SJCRH30 (cell line): ENCODE measurements at regions not wholly inside any gene's neighbourhood (a gene's known extent, or its start where the extent isn't known, plus 50 kb on each side); places are given as distances from the start of the nearest gene placed in this dataset.

Experiments used
- DNase-seq, 2 experiments: peaks; one replicate each; pipeline ENCODE4 v3.0.0-alpha.2; 2015 to 2020
- H3K27ac ChIP-seq: fragments of 250-450 bp; sonication (Bioruptor Pico); 2 replicates; pipeline ENCODE4 v1.5.1; 2020; ENCODE audit warnings: mild to moderate bottlenecking, moderate library complexity
- H3K27me3 ChIP-seq: fragments of 250-450 bp; sonication (Bioruptor Pico); 2 replicates; pipeline ENCODE4 v1.5.1; 2020; ENCODE audit warnings: mild to moderate bottlenecking, moderate library complexity
- H3K36me3 ChIP-seq: fragments of 250-450 bp; sonication (Bioruptor Pico); 2 replicates; pipeline ENCODE4 v1.5.1; 2020; ENCODE audit warnings: mild to moderate bottlenecking, moderate library complexity
- H3K4me1 ChIP-seq: fragments of 250-450 bp; sonication (Bioruptor Pico); 2 replicates; pipeline ENCODE4 v1.5.1; 2020; ENCODE audit warnings: mild to moderate bottlenecking, moderate library complexity
- H3K4me3 ChIP-seq: fragments of 250-450 bp; sonication (Bioruptor Pico); 2 replicates; pipeline ENCODE4 v1.5.1; 2020; ENCODE audit warnings: mild to moderate bottlenecking, moderate library complexity
- H3K9me3 ChIP-seq: fragments of 250-450 bp; sonication (Bioruptor Pico); replicated peaks from 2 replicates; pipeline ENCODE4 v1.5.1; 2020; ENCODE audit warnings: mild to moderate bottlenecking, moderate library complexity

DNA sequence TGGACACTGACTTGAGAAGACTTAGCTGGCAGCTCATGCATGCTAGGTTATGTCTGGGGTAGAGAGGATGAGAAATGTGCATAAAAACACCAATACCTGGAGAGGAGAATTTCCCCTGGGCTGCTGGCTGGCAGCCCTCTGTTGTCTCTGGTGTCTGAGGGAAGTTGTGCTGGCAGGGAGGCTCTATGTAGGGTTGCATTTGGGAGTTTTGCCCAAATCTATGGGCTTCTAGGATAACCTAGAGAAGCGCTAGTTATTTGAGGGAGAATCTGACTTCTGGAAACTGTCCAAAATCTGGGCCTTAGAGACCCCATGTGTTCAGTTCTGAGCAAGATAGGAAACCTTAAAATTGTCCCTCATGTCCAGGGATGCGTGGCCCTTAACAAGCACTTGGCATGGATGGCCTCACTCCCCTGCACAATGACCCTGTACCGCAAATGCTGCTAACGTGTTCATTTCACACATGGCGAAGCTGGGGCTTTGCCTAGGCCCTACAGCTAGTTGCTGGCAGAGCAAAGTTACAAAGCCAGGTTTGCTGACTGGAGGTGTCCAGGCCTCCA lies 70.3 kb upstream of the ATP2B2 start:
- H3K27ac ChIP-seq, result no peak overlapping the region
- no peaks in the 10 kb centered on the region for H3K4me1 ChIP-seq
- H3K4me3 ChIP-seq, result no peak overlapping the region
- H3K36me3 ChIP-seq, result no peaks in the 10 kb centered on the region
- no peaks in the 10 kb centered on the region for H3K9me3 ChIP-seq
- H3K27me3 ChIP-seq, result no peaks in the 10 kb centered on the region
- DNase-seq, result no peak

DNA sequence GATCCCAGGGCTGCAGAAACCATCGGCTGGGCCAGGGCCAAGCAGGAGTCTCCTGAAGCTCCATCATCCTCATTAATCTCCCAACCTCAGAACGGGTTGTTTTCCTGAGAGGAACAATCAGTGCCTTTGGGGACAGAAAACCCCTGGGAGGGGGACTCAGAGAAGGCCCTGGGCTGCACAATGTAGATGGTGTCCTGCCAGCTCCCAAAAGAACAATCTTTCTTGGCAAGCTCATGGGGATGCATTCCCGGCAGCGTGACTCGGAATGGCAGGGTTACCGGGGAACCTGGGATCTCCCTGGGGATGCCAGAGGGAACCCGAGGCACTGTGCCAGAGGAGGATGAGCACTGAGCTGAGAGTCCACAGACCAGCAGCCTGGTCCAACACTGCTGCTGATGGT lies 72.1 kb upstream of the ATP2B2 start:
- H3K4me1 ChIP-seq, result no peaks in the 10 kb centered on the region

DNA sequence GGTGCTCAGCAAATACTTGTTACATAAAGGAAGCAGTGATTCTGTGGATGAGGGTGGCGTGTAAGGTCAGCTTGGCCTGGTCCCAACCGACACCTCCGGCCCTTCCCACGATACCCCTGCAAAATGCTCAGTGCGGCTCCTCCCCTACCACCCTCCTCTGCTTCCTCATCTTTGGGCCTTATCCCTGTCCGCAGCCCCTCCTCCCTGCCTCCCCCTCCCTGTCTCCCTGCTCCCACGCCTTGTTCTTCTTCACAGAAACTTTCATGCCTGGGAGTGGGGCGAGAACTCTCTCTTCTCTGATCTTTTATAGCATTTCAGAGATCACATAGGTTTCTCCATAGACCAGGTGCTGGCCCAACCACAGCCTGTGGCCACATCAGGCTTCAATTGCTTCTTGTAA lies 75.0 kb upstream of the ATP2B2 start:
- Histone ChIP-seq H3K36me3 (no peaks in the 10 kb centered on the region), H3K27ac (no peak overlapping the region), H3K27me3 (no peaks in the 10 kb centered on the region), H3K4me3 (no peak overlapping the region), H3K9me3 (no peaks in the 10 kb centered on the region), H3K4me1 (no peaks in the 10 kb centered on the region)
- no peak for DNase-seq

More for the DNA sequence above, 72.1 kb upstream of the ATP2B2 start:
- Histone ChIP-seq H3K9me3 (no peaks in the 10 kb centered on the region), H3K36me3 (no peaks in the 10 kb centered on the region), H3K27ac (no peak overlapping the region), H3K27me3 (no peaks in the 10 kb centered on the region), H3K4me3 (no peak overlapping the region)
- no peak for DNase-seq

DNA sequence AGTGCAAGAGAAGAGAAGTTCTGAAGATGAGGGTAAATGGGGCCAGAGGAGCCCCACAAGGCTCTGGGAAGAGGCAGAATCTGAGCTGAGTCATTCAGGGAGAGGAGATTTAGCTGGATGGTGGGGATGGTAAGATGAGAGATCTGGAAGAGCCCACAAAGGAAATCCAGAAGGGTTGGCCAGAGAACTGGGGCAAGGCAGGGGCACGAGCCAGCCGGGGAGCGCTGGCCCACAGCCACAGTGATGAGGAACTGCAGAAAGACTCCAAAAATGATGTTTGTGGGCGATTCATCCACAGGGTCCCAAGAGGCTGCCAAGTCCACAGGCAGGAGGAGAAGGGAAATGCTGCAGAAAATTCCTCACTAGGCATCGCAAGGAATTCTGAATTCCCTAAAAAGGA lies 75.9 kb upstream of the ATP2B2 start:
- Histone ChIP-seq H3K4me1 (no peaks in the 10 kb centered on the region), H3K4me3 (no peak overlapping the region), H3K27ac (no peak overlapping the region), H3K36me3 (no peaks in the 10 kb centered on the region), H3K27me3 (no peaks in the 10 kb centered on the region), H3K9me3 (no peaks in the 10 kb centered on the region)
- DNase-seq, result no peak

DNA sequence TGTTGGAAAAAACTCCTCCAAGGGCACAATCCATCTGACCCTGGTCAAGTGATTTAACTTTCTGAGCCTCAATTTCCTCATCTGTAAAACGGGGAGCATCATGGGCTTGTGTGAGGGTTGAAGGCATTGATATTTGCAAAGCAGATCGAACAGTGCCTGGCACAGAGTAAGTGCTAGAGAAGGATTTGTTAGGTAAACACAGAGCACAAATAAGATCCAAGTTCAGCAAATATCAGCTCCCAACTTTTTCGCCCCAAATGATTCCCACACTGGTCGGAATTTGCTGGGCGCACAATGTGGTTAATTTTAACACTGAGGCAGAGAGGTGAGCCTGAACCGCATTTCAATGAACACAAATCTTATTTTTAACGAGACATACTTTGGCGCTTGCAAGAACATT lies 76.3 kb upstream of the ATP2B2 start:
- no peak for DNase-seq
- Histone ChIP-seq H3K4me3 (no peak overlapping the region), H3K27me3 (no peaks in the 10 kb centered on the region), H3K4me1 (no peaks in the 10 kb centered on the region), H3K9me3 (no peaks in the 10 kb centered on the region), H3K27ac (no peak overlapping the region), H3K36me3 (no peaks in the 10 kb centered on the region)

DNA sequence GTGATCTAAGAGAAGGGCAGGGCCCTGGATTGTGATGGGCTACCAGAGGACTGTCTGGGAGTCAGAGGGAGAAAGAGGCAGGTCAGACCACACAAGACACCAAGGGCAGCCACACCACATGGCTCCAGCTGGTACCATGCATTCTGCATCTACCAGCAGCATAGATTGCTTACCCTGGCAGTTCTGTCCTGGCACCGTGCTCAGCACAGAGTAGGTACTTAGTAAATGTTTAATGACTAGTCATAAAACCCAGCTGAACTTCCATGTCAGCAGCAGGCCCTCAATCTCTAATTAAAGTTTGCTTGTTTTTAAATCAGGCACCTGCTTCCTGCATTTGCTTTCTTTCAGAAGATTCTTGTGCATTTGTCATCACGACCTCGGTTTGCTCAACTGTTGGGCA lies 77.3 kb upstream of the ATP2B2 start:
- Histone ChIP-seq H3K4me3 (no peak overlapping the region), H3K36me3 (no peaks in the 10 kb centered on the region), H3K4me1 (no peaks in the 10 kb centered on the region), H3K27me3 (no peaks in the 10 kb centered on the region), H3K27ac (no peak overlapping the region), H3K9me3 (no peaks in the 10 kb centered on the region)
- DNase-seq, result no peak

DNA sequence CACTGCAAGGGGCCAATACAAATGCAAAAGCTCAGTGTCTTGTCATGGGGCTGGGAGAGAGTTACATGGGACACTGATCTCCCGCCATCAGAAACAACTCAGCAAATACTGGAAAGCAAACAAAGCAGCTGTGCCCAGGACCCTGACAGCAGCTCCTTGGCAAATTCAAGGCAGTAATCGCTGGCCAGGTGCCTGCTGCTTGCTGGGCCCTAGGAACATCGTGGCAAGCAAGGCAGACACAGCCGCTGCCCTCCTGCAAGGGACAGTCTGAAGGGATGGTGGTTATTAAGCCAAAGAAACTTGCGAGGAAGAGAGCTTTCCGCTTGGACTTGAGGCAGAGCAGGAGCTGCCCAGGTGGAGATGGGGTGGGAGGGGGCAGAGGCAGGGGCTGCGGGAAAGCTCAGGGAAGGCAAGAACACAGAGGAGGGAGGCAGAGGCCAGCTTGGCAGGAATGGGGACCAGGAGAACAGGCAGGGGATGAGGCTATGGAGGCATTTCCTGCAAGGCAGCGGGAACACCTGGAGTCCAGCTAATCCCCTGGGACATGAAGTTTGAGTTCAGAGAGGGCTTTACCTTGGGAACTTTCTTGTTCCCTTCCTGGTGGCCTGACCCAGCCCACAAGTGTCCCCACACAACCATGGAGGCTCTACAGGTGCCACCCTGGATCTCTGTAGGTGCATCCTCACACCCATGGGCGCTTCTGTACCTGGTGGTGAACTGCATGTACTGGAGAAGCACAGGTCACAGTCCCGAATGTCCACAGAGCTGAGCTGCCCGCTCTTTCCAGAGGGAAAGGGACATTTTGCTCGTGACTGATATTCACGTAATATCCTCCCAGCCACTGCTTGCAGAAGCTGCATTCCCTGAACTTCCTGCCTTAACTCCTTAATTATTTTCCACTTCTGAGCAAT lies 78.7 kb upstream of the ATP2B2 start:
- DNase-seq, result no peak
- Histone ChIP-seq H3K36me3 (no peaks in the 10 kb centered on the region), H3K9me3 (no peaks in the 10 kb centered on the region), H3K4me1 (no peaks in the 10 kb centered on the region), H3K27ac (no peak overlapping the region), H3K27me3 (no peaks in the 10 kb centered on the region), H3K4me3 (no peak overlapping the region)

DNA sequence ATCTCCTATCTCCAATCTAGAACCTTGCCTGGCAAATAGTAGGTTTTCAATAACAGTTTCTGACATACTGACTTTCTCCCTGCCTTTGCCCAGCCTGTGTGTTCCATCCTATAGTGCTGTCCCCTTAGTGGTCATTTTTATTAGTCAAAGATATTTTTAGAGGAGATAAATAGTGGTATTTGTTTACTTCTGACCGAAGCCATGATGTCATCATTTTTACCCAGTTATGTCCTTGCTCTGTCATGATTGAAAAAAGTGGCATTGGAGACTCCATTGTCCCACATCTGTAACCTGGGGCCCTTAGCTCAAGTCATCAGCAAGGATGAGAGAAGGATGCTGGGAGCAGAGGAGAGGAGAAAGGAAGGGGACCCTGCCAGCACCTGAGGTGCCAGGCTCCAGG lies 80.6 kb upstream of the ATP2B2 start:
- H3K27me3 ChIP-seq, result no peaks in the 10 kb centered on the region
- no peaks in the 10 kb centered on the region for H3K9me3 ChIP-seq
- H3K4me1 ChIP-seq, result no peaks in the 10 kb centered on the region
- no peak for DNase-seq
- H3K36me3 ChIP-seq, result no peaks in the 10 kb centered on the region
- no peak overlapping the region for H3K27ac ChIP-seq
- H3K4me3 ChIP-seq, result no peak overlapping the region

DNA sequence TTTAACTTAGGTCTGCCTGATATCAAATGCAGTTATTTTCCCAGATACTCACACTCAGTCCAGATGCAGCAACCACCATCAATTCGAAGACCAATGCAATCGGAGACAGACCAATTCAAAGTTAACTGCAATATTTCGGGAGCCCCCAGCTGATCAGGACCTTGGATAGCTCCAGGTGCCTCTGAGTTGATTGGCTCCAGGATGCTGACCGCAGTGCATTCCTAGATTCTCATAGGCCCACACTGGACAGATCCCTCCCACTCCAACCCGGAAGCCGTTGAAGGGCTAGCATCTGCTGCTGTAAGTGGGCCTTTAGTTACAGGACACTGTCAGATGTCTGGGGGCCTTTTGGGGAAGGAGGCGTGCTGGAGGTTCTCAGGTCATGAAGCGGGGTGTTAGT lies 89.5 kb upstream of the ATP2B2 start:
- H3K9me3 ChIP-seq, result no peaks in the 10 kb centered on the region
- H3K36me3 ChIP-seq, result no peaks in the 10 kb centered on the region
- no peaks in the 10 kb centered on the region for H3K27me3 ChIP-seq
- no peaks in the 10 kb centered on the region for H3K4me1 ChIP-seq
- H3K4me3 ChIP-seq, result no peak overlapping the region
- DNase-seq, result peak; percentile 81 to 90
- H3K27ac ChIP-seq, result no peak overlapping the region

DNA sequence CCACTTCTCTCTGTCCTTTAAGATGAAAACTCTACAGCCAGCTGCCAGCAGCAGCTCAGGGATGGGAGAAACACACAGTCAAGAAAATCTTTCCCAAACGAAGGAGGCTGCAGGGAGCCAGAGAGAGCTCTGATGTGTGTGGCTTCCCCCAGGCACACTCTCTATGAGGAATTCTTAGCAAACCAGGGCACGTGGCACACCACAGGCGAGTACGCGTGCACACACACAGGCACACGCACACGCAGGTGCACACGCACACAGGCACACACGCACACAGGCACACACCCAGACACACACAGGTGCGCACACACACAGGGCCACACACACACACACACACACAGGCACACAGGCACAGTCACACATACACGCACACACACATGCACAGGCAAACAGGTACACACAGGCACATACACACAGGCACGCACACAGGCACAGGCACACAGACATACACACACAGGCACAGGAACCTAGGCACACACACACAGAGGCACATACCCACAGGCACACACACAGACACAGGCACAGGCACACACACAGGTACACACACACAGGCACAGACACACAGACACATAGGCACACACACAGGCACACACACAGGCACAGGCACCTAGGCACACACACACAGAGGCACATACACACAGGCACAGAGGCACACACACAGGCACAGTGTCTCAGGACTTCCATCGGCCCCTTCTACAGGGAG lies 91.5 kb upstream of the ATP2B2 start:
- Histone ChIP-seq H3K27me3 (no peaks in the 10 kb centered on the region), H3K36me3 (no peaks in the 10 kb centered on the region), H3K9me3 (no peaks in the 10 kb centered on the region), H3K4me1 (no peaks in the 10 kb centered on the region), H3K27ac (no peak overlapping the region), H3K4me3 (no peak overlapping the region)
- DNase-seq, result no peak

DNA sequence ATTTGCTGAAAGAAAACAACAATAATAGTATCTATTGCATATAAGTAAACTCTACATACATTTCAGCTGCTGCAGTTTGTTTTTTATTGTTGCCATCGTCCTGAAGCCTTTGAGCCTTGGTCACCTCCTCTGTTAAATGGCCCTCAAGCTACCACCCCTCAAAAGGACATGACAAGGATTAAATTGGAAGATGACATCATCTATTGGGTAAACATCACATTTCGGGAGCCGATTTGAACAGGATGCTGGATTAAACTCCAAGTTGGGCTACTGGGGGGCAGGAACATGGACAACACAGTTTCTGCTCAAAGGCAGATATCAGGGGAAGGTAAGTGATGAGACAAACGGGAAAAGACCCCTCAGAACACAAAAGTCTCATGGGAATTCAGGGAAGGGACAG lies 92.3 kb upstream of the ATP2B2 start:
- H3K27me3 ChIP-seq, result no peaks in the 10 kb centered on the region
- no peaks in the 10 kb centered on the region for H3K4me1 ChIP-seq
- no peaks in the 10 kb centered on the region for H3K9me3 ChIP-seq
- DNase-seq, result no peak
- no peaks in the 10 kb centered on the region for H3K36me3 ChIP-seq
- H3K4me3 ChIP-seq, result no peak overlapping the region
- H3K27ac ChIP-seq, result no peak overlapping the region

DNA sequence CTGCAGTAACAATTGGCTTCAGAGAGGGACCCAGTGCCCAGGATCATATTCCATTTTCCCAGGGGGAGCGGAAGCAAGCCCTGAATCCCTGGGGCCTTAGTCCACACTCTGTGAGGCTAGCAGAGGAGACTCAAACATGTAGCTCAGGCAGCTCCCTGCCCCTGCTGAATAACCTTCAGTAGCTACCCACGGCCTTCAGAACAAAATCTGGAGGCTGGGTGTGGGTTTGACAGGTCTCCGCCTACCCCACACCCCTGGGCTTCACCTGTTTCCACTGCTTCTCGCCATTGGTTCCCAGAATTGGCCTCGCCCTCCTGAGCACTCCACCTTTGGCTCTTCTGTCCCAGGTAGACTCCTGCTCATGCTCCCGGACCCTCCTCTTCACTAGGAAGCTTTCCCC lies 93.6 kb upstream of the ATP2B2 start:
- H3K27ac ChIP-seq, result no peak overlapping the region
- no peaks in the 10 kb centered on the region for H3K9me3 ChIP-seq
- DNase-seq, result no peak
- H3K4me3 ChIP-seq, result no peak overlapping the region
- H3K36me3 ChIP-seq, result no peaks in the 10 kb centered on the region
- H3K4me1 ChIP-seq, result no peaks in the 10 kb centered on the region
- H3K27me3 ChIP-seq, result no peaks in the 10 kb centered on the region

DNA sequence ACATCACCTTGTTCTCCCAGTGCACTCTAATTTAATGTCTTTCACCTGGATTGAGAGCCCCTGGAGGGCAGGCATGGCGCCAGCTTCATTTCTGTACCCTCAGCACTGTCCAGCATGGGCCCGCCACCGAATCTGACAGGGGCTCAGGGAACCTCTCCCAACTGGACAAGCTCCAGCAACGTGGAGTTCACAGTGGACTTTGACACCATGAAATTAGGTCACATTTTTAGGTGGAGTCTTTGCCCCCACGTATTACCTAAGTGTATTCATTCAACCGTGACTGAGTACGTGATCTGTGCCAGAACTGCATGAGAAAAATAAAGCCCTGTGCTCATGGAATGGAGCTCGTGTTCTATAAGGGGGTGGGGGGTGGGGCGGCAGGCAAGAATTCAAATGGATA lies 94.1 kb upstream of the ATP2B2 start:
- no peaks in the 10 kb centered on the region for H3K36me3 ChIP-seq
- H3K27me3 ChIP-seq, result no peaks in the 10 kb centered on the region
- no peaks in the 10 kb centered on the region for H3K9me3 ChIP-seq
- H3K4me3 ChIP-seq, result no peak overlapping the region
- DNase-seq, result no peak
- H3K4me1 ChIP-seq, result no peaks in the 10 kb centered on the region
- no peak overlapping the region for H3K27ac ChIP-seq

DNA sequence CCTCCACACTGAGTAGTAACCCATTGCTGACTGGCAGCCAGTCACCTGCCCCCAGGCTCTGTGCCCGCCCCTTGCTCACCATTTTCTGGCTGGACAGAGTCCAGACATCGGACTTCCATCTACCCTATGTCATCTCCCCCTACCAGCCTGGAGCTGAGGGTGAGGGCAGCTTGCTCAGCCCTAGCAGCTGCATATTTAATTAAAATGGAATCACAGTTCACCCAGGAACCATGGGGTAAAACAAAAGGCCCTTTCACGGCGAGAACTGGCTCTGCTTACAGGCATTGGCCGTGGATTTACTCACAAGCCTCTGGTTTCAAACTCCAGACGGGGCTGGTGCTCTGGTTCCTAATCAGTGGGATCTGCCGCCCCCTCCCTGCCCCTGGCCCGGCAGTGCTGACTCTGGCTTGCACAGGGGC lies 94.9 kb upstream of the ATP2B2 start:
- no peaks in the 10 kb centered on the region for H3K9me3 ChIP-seq
- H3K36me3 ChIP-seq, result no peaks in the 10 kb centered on the region
- no peak overlapping the region for H3K4me3 ChIP-seq
- DNase-seq, result peak; percentile 43 to 72
- no peaks in the 10 kb centered on the region for H3K27me3 ChIP-seq
- H3K27ac ChIP-seq, result no peak overlapping the region
- H3K4me1 ChIP-seq, result no peaks in the 10 kb centered on the region

DNA sequence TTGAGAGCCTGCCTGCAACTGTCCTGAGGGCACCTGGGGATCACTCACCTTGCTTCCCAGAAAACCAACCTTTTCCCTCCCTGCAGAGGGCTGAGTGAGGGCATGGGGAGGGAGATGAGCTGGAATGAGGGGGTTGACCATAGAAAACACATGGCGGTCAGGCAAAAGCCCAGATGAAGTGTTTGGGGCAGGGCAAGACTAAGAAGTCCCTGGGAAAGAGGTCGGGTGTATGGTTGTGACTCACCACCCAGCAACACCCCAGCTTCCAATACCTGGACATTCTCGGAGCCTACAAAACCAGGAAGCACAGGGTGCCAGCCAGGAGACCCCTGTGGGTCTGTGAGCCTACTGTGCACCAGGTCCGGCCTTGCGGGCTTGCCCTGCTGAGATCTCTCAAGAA lies 95.3 kb upstream of the ATP2B2 start:
- Histone ChIP-seq H3K9me3 (no peaks in the 10 kb centered on the region), H3K4me3 (no peak overlapping the region), H3K36me3 (no peaks in the 10 kb centered on the region), H3K27me3 (no peaks in the 10 kb centered on the region), H3K4me1 (no peaks in the 10 kb centered on the region), H3K27ac (no peak overlapping the region)
- no peak for DNase-seq
